GM19438 (cell line): ENCODE measurements at regions not wholly inside any gene's neighbourhood (a gene's known extent, or its start where the extent isn't known, plus 50 kb on each side); places are given as distances from the start of the nearest gene placed in this dataset.
A peak's percentile ranks its signal among the peaks of the same experiment; 100 is the strongest.

Experiments
- ATAC-seq: cut with Tn5 transposase; IDR thresholded peaks from one replicate; pipeline ENCODE4 v1.9.1; 2021; ENCODE audit warnings: low read depth; ENCODE audit not compliant: unreplicated experiment

DNA sequence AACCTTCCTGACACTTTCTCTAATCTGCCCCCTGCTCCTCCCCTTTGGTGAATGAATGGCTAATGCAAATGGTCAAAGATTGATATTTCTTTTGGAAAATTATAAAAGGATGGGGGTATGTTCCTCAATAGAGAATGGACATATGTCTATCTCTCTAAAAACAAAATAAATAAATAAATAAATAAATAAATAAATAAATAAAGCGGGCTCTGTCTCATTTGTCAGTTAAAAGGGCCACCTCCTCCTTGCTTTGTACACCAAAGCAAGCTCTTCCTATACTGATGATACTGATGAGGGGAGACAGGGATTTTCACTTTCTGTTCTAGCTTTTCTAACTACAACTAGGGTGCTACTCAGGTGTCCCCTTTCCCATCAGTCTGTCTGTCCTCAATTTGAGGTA lies 135.5 kb upstream of the SPACA1 start:
- no peak for ATAC-seq

DNA sequence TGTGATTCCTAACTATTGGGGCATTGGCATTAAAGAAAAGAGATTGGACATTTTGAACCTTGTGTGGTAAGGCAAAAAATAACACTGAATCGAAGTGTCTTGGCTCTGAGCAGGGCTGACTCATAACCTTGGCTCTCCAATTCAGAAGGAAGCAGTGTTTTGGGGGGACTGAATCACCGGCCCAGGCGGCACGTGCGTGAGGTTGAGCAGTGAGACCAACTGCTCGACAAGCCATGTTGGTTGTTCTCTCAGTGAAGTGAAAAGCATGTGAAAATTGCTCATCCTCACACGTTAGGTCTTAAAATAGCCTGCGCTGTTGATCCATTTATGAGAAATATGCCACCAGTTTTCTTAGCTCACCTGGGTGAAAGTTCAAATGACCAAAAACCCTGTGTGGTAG lies 137.8 kb upstream of the SPACA1 start:
- ATAC-seq = no peak

DNA sequence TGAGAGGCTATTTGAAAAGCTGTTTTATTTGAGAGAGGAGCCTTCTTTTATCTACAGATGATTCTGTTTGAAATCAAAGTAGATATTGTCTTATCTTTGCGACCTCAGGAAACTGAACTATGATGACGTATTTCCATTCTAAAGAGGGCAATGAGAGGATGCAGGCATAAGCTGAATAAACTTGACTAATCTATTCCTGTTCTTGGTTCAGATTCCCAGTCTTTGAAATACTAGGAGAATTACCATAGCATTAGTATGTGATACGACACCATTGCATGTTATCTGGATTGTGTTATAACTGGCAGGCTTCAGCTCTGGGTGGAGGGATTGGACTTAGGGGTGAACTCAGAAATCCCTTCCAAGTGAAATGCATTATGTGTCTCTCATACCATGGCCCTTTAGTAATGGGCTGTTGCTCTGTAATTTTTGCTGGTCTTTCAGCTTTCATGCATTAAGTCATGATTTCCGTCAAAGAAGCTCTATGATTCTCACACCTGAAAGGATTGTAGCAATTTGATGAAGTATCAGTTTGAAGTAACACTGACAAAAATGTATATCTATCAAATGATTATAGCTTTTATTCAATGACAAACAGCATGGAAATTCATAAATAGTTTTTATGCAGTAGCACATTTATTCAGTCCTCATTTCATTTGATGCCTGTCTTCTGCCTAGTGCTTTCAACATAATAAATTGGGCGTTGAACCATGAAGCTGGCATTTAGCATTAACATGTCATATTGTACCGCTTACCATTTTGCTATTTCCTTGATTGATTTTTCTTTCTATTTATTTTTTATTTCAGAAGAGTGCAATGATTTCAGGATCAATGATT lies 138.4 kb upstream of the SPACA1 start:
- ATAC-seq = no peak

DNA sequence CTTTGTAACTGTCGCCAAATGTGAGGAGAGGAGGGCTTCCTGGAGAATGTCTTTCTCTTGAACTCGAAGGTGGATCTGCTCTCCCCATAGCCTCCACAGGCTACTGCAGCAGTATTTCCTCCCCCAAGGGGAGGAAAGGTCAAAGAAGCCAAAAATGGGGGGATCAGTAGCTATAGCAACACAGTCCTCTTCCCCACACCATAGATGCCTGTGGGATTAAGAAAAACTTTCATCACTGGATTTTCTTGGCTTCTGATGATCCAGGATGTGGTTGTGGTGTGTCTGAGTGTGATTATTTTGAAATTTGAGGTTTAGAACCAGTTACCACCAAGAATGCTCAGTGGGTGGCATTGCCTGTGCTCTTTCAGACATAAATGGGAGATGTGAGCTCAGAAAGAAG lies 140.1 kb upstream of the SPACA1 start:
- no peak for ATAC-seq

DNA sequence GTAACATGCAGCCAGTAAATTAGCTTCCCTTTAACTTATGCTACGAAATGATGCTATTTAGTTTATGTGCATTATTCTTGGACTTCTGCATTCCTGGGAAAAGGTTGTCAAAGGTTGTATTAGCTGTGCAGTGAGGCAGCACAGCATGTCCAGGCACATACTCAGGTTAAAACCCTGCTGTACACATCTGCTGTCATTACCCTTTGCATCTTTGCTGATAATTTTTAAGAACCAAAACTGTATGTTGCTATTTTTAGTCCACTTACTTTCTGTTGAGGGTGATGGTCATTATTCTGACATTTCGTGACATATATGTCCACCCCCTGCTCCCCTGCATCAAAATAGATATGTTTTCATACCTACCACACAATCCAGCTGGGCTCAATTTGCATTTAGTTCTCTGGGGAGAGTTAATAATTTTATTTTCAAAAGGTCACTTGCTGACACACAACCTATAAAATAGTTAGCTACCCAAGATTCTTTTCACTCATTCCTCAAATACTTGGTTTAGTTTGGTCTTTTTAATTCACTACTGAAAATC lies 142.5 kb upstream of the SPACA1 start:
- ATAC-seq = peak; percentile 76

DNA sequence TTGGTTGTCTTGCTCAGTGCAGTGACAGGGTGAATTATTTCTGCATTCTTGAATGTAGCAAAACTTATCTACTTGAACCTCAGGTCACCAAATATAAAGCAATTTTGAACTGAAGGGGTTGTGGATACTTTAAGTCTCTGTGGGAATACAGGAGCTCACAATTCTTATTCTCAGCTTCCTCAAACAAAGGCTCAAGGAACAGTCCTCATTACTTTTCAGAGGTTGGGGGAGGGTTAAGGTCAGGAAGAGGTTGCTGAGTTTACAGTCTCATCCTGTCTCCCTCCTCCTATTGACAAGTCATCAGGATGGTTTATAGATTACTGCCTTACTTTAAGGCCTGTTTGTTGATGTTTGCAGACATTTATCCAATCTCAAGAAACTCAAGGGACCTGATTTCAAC lies 143.6 kb upstream of the SPACA1 start:
- ATAC-seq = no peak

DNA sequence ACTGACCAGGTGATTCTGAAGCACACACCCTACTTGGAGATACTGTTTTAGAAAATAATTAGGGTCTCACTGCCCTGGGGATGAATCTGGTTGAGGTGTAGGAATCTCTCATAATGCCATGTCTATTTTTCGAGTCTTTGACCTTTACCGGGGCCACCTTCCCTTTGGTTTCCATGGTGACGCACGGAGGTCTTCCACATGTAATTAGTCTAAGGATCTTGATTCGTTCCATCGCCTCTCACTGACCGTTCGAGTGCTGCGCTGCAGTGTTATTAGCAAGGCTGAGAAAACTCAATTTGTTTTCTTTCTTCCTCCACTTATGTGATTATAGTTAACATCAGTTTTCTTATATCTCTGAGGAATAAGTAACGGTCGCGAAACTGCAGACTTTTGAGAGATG lies 144.3 kb upstream of the SPACA1 start:
- no peak for ATAC-seq

DNA sequence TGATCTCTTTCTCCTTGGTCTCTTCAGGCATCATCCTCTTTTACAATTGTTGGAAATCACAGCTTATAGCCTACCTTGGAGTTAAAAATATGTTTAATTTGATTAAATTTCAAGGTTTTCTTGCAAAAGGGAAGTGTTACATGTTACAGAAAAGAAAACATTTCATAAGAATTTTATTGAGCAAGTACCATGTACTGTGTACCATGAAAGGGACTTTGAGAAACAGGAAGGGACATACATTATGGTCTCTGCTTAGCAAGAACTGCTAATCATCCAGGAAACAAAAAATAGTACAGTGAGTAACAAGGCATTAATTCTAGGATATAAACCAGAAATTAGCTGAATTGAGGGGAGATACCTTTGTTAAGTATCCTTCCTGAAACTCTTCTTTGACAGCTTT lies 145.3 kb upstream of the SPACA1 start:
- no peak for ATAC-seq

DNA sequence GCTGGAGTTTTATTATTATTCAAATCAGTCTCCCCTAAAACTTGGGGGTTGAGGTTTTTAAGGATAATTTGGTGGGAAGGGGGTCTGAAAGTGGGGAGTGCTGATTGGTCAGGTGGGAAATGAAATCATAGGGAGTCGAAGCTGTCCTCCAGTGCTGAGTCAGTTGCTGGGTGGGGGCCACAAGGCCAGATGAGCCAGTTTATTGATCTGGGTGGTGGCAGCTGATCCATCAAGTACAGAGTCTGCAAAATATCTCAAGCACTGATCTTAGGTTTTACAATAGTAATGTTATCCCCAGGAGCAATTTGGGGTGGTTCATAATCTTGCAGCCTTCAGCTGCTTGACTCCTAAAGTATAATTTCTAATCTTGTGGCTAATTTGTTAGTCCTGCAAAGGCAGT lies 146.0 kb upstream of the SPACA1 start:
- no peak for ATAC-seq

DNA sequence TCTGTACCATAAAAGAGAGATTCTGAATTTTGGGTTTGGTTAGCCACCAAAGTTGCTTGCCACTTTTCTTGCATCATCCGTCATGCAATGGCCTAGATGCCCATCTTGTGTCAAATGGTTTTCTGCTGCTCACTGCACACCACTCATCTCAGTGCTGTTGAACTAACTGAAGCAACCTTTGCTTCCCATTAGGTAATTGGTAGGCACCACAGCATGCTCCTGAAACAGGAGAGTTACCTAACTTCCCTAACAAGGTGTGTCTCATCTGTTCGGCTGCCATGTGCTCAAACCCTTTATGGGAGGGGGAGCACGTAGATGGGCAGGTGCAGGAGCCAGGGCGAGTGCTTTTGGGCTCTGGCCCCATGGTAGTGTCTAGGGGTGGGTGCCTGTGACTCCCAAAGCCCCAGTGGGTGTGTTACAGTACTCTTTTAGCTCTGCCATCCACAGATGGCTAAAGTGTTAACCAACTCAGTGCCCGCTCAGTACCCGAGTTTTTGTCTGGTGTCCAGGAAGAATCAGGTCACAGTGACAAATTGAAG lies 147.4 kb upstream of the SPACA1 start:
- no peak for ATAC-seq

DNA sequence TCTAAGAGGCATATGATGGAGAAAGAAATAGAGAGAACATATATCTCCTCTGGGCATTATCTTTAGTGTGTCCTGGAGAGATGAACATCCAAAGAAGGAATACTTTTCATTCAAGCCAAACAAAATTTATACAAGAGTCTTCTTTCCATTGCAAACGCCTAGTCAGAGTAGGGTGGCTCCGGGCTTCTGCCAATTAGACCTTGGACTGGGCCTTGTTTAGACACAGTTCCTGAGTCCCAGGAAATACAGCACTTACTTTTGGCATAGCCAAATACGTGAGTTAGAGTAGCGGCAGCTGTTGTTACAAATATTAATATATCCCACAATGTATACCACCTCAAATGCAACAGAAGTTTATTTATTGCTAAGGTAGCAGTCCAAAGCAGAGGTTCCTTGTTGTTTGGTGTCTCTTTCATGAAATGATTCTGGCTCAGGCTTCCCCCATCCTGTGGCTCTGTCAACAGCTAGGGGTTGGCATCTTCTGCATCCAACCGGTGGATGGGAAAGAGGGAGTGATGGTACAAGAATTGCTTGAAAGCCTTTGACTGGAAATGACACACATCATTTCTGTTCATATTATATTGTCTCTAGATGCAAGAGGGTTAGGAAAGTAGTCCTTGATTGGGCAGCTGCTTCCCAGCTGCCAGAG lies 148.0 kb upstream of the SPACA1 start:
- no peak for ATAC-seq

DNA sequence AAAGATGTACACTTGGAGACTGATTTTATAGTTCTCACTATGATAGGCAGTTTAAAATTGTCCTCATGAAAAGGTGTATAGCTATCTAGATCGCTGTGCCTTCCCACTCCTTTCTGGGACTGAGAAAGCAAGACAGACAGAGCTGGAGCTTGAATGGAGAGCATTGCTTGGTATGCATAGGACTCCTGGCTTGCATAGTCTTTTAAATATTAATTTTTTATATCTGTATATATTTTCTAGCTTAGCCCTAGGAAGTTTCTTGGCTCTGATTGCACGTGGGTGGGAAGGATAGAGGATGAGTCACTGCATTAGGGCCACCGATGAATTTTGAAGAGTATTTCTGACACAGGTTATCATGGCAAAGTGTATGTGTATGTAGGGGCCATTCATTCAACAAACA lies 150.0 kb upstream of the SPACA1 start:
- ATAC-seq = no peak

DNA sequence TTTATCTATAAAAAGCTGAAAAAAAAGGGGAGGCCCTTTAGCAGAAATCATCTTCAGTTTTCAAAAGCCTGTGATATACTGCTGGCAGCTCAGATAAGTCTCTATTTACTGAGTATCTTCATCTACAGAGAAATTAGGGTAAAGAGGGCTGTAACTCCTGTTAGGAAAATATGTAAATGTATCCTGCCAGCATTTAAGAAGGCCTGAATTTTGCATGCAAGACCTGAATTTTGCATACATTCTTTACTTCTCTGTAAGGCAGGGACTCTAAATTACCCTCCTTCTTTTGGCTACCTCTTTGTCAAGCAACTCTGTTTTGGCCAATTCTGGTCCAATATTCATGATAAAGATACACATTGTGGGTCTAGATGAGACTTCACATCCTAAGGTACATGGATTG lies 150.6 kb upstream of the SPACA1 start:
- ATAC-seq = no peak

DNA sequence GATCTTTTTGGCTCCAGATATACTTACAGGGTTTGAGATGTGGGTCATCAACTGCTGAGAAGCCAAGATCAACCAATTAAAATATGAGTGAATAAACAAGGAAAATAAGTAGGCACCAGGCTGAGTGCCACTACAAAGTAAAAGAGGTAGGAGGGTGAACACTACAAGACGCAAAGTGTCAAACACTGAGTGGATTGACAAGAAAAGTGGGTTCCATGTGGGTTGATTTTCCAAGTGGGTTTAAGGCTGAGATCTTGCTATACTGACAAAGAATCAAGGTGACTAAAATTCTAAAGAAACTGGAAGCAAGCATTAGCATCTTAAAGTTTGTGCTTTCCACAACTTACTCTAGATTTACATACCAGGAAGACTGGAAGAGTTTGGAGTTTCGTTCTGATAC lies 160.4 kb upstream of the SPACA1 start:
- no peak for ATAC-seq

DNA sequence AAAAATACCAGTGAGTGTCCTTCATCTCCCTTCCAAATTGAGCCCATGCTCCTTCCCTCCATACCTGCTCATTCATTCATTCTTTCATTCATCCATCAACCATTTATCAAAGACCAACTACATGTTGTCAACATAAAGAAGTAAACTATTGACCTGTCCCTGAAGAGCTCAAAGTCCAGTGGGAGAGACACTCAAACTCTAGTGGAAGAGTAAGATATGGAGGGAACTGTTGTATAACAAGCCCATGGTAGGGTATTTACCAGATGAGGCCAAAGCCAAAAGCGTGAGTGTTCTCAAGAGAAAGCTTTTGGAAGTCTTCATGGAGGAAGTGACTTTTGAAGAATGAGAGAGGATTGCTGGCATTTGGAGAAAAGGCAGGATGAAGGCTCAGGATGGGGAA lies 163.4 kb upstream of the SPACA1 start:
- ATAC-seq = no peak

DNA sequence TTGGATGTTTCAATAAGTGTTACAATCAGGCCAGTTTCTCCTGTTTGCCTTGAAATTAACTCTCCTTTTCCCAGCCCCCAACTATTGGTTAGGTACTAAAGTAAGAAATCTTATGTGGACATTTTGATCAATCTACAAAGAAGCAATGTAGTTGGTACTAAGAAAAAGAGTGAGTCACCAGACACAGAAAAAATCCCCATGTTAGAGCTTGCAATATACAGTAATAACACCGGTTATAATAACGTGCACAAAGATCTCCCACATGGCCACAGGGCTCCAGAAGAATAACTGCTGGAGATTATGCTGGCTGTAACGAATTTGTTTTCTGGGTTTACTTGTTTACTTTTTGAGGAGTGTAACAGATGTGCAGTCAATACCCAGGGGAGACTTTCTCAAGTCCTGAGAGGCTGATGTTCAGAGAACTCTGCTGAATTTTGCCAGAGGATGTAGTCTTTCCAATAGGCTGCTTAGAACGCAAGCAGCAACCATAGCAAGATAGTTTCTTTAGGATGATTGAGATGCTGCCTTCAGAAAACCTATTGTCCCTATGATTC lies 166.2 kb upstream of the SPACA1 start:
- no peak for ATAC-seq

DNA sequence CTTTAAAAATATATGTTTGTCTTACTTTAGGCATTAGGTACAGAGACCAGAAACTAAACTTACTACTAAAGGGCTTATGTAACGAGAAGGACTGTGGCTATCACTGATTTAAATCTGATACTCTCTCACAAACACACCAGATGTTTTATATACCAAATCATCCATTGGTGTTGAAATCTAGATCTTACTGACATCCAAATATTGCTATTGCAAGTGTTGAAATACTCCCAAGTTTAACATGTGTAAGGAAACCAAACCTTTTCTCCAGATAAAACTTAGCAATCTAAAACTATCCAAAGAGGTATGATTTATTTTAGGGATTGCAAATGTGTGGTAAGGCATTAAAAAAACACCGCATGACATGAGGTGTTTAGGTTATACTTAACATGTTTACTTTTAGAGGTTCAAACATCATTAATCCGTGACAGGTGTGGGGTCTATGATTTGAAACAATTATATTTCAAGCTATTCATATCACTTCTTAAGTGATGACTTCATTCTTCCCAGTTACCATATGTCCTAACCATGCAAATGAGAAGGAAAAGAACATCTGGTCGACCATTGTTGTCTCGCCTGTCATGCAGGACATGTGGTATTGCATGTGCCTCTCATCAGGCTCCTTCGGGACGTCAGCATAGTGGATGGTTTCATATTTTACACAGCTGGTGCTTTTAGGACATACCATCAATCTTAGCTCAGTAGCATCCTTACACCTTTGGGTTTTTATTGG lies 168.3 kb upstream of the SPACA1 start:
- no peak for ATAC-seq

DNA sequence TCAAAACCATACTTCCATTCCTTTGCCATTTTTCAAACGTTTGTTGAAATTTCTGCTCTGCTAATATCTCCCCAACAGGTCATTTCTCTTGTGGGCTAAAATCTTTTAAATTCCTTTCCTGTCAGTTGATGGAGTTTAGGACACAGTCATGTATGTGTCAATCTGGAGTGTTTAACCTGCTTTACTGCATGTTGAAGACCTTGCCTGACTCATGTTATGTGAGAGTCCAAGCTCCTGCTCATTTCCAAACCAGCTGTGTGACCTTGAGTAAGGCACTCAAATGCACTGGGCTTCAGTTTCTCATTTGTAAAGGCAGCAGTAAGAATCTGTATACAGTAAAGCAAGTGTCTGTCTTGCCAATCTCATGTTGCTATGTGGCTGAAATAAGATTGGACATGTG lies 171.9 kb upstream of the SPACA1 start:
- no peak for ATAC-seq

DNA sequence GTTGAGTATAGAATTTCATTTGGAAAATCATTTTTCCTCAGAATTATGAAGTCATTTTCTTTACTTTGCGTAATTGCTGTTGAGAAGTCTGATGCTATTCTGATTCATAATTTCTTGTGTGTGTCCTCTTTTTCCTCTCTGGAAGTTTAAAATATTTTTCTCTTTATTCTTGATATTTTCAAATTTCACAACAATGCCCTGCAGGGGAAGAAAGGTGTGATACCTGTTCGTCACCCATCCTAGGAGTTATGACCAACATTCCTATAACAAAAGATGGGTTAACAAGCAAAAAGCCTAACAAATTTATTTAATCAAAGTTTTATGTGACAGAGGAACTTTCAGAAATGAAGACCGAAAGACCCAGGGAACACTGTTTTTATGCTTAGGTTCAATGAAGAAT lies 171.5 kb upstream of the AKIRIN2 start:
- no peak for ATAC-seq

DNA sequence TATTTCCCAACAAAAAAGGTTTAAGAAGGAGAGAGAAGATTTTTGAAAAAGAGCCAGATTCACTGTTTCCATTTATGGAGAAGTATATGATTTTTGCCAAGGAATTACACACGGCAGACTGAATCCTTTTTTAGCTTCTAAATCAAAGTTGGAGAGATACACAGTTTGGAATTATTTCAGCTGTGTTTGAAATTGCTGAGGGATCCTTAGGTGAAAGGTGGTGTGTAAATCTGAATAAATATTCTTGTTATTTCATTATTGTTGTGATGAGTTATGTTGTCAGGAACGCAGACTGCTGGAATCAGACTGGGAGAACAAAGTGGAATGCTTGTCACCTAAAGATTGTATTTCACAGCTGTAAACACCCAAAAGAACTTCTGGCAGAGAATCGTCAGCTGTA lies 168.5 kb upstream of the AKIRIN2 start:
- ATAC-seq = no peak
